ENCODE measurements at regions not wholly inside any gene's neighbourhood (a gene's known extent, or its start where the extent isn't known, plus 50 kb on each side); places are given as distances from the start of the nearest gene placed in this dataset.

DNA sequence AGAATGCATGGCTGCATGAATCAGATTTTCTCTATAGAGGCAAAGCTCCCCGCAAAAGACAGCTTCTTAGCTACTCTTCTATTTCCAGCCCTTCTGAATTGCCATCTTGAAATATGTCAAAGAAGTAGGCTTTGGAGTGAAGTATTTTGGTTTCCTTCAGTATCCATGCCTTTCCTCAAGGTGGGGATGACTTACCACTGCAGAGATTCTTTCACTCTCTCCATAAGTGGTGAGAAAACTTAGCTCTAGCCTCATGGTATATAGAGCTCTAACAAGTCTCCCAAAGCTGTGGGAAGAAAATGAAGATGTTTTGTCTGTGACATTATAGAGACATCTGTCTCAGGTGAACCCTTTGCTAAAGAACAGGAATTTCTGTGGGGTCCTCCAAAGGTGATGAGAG lies 89.6 kb upstream of the ITGB1 start:
- Histone ChIP-seq H3K9me3 (no peaks in the 10 kb centered on the region), H3K4me1 (replicated peaks) (no peaks in the 10 kb centered on the region), H3K27ac (no peak overlapping the region), H3K4me3 (no peak overlapping the region), H3K27me3 (replicated peaks; ENCODE audit: insufficient read depth) (no peaks in the 10 kb centered on the region), H3K36me3 (no peaks in the 10 kb centered on the region)
- WGBS = 90% methylated on average over 1 of the region's 1 CpG
- intact Hi-C loops (cut with DNase I) = no loop called here
- TF ChIP-seq, protein P1, sequence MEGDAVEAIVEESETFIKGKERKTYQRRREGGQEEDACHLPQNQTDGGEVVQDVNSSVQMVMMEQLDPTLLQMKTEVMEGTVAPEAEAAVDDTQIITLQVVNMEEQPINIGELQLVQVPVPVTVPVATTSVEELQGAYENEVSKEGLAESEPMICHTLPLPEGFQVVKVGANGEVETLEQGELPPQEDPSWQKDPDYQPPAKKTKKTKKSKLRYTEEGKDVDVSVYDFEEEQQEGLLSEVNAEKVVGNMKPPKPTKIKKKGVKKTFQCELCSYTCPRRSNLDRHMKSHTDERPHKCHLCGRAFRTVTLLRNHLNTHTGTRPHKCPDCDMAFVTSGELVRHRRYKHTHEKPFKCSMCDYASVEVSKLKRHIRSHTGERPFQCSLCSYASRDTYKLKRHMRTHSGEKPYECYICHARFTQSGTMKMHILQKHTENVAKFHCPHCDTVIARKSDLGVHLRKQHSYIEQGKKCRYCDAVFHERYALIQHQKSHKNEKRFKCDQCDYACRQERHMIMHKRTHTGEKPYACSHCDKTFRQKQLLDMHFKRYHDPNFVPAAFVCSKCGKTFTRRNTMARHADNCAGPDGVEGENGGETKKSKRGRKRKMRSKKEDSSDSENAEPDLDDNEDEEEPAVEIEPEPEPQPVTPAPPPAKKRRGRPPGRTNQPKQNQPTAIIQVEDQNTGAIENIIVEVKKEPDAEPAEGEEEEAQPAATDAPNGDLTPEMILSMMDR (IDR thresholded peaks at IDR 0.05) = no peak
- TF ChIP-seq POLR2A (IDR thresholded peaks at IDR 0.05) (no peak), POLR2AphosphoS5 (IDR thresholded peaks at IDR 0.05) (no peak)
- DNase-seq (ENCODE audit: low spot score) = no peak

DNA sequence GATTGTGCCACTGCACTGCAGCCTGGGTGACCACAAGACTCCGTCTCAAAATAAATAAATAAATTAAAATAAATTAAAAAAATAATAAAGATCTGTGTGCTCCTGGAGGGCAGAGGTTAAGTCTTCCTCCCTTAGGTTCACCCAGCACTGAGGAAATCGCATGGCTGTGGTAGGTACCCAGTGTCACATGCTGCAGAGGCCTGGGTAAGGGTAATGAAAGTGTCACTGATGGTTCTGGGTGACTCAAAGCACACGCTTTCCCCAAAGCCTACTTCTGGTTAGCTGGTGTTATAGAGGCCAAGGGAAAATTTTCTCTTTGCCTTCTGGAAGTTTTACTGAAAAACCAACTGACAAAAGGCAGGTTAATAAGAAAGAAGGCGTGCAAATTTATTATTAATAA lies 88.8 kb upstream of the ITGB1 start:
- TF ChIP-seq, protein P1 (IDR thresholded peaks at IDR 0.05) = no peak
- TF ChIP-seq POLR2A (IDR thresholded peaks at IDR 0.05) = no peak
- no peak for TF ChIP-seq POLR2AphosphoS5 (IDR thresholded peaks at IDR 0.05)
- no peak overlapping the region for H3K4me3 ChIP-seq
- intact Hi-C loops (cut with DNase I) = no loop called here
- 94% methylated on average over 4 of the region's 4 CpGs for WGBS
- no peaks in the 10 kb centered on the region for H3K36me3 ChIP-seq
- H3K9me3 ChIP-seq = no peaks in the 10 kb centered on the region
- H3K27me3 ChIP-seq (replicated peaks; ENCODE audit: insufficient read depth) = no peaks in the 10 kb centered on the region
- no peaks in the 10 kb centered on the region for H3K4me1 ChIP-seq (replicated peaks)
- no peak for DNase-seq (ENCODE audit: low spot score)
- H3K27ac ChIP-seq = no peak overlapping the region

DNA sequence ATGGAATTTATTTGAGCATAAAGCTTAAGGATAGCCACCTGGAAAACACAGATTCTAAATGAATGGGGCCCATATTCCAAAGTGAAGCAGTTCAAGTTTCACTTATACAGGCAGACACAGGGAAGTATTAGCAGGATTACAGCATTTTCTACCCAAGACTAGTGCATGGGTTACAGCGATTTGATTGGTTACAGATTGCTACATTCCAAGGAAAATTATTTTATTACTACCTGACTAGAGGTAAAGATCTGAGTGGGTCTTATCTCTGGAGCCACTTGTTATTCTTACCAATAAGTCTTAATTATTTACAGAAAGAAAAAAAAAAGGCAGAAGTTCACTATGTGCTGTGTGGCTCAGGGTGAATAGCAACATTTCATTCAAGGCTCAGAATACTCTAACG lies 87.4 kb upstream of the ITGB1 start:
- no peak overlapping the region for H3K4me3 ChIP-seq
- no peaks in the 10 kb centered on the region for H3K36me3 ChIP-seq
- no peak overlapping the region for H3K27ac ChIP-seq
- H3K27me3 ChIP-seq (replicated peaks; ENCODE audit: insufficient read depth) = no peaks in the 10 kb centered on the region
- no peaks in the 10 kb centered on the region for H3K9me3 ChIP-seq
- no peak for TF ChIP-seq POLR2A (IDR thresholded peaks at IDR 0.05)
- TF ChIP-seq, protein P1 (IDR thresholded peaks at IDR 0.05) = no peak
- no peak for TF ChIP-seq POLR2AphosphoS5 (IDR thresholded peaks at IDR 0.05)
- intact Hi-C loops (cut with DNase I) = no loop called here
- DNase-seq (ENCODE audit: low spot score) = no peak
- 72% methylated on average over 2 of the region's 2 CpGs for WGBS
- H3K4me1 ChIP-seq (replicated peaks) = no peaks in the 10 kb centered on the region

DNA sequence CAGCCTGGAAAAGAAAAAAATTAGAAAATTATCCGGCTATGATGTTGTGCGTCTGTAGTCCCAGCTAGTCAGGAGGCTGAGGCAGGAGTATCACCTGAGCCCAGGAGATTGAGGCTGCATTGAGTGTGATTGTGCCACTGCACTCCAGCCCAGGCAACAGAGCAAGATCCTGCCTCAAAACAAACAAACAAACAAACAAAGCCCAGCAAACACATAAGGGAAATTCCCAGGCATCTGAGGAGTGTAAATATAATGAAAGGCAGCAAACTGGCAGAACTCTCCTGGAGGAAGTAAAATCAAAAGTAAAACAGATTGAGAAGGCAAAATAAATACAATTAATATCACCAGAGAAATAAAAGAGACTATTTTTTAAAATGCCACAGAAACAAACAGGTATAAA lies 84.5 kb upstream of the ITGB1 start:
- Histone ChIP-seq H3K4me3 (no peak overlapping the region), H3K4me1 (replicated peaks) (no peaks in the 10 kb centered on the region), H3K27me3 (replicated peaks; ENCODE audit: insufficient read depth) (no peaks in the 10 kb centered on the region), H3K36me3 (no peaks in the 10 kb centered on the region), H3K9me3 (no peaks in the 10 kb centered on the region), H3K27ac (no peak overlapping the region)
- TF ChIP-seq, protein P1 (IDR thresholded peaks at IDR 0.05) = no peak
- TF ChIP-seq POLR2A (IDR thresholded peaks at IDR 0.05) (no peak), POLR2AphosphoS5 (IDR thresholded peaks at IDR 0.05) (no peak)
- intact Hi-C loops (cut with DNase I) = no loop called here
- WGBS = 98% methylated on average over 2 of the region's 2 CpGs
- DNase-seq (ENCODE audit: low spot score) = no peak

DNA sequence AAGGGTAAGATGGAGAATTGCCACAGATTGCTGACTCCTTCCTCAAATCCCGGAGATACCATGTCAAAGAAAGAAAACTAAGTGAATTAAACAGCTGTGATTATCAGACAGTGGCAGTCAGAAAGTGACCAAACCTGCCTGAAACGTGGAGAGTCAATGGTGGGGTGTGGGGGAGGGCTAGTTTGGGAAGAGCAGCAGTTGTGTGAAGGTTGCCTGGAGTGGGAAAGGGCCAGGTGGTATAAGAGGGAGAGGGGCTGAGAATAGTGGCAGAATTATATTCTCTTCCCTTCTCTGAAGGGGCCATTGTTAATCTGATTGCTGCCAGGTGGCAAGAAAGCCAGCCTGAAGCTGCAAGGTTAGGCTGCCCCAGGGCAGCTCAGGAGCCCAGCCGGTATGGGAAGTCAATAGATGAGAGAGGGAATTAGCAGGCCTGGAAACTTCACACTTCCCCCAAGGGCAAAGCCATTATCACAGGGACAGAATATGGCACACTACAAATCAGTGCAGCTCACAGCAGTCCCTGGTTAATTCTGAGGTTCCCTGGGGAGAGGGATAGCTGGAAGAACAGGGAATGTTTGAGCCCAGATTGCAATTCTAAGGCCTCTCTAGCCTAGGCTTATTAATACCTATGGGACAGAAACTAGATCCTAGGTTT lies 83.9 kb upstream of the ITGB1 start:
- Histone ChIP-seq H3K27me3 (replicated peaks; ENCODE audit: insufficient read depth) (no peaks in the 10 kb centered on the region), H3K27ac (no peak overlapping the region), H3K9me3 (no peaks in the 10 kb centered on the region), H3K4me1 (replicated peaks) (no peaks in the 10 kb centered on the region), H3K4me3 (no peak overlapping the region), H3K36me3 (no peaks in the 10 kb centered on the region)
- intact Hi-C loops (cut with DNase I) = no loop called here
- no peak for DNase-seq (ENCODE audit: low spot score)
- TF ChIP-seq POLR2A (IDR thresholded peaks at IDR 0.05) (no peak), POLR2AphosphoS5 (IDR thresholded peaks at IDR 0.05) (no peak)
- TF ChIP-seq, protein P1 (IDR thresholded peaks at IDR 0.05) = no peak
- WGBS = 49% methylated on average over 3 of the region's 3 CpGs

All from prostate gland (tissue), 2 donors.